ENCODE measurements at regions not wholly inside any gene's neighbourhood (a gene's known extent, or its start where the extent isn't known, plus 50 kb on each side); places are given as distances from the start of the nearest gene placed in this dataset.
"Not testable (repeated sequence)": the region's sequence is repeated elsewhere in the genome, so short reads cannot be mapped to it uniquely, and the experiment has no call there.

DNA sequence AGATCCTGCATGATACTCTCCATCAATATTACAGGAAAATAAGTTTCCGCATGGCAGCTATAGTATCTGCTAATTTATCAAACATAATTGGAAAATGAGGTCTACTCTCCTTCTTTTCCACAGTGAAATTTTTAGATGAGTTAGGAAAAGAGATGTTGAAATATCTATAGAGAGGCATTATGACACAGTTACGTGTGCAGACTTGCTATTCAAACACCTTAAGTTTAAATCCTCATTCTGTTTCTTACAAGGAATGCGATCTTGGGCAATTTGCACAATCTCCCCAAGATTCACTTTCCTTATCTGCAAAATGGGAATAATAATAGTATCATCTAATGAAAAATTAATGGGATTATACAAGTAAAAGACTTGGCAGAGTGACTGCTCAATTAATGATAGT is 91.7 kb upstream of the SLCO6A1 start:
- H3K4me1 ChIP-seq (ENCODE audit: control insufficient read depth, insufficient read depth, low read length, poor library complexity, severe bottlenecking) = no peaks in the 10 kb centered on the region
- no peak overlapping the region for H3K4me3 ChIP-seq (ENCODE audit: insufficient read depth, low read depth, low read length, poor library complexity, severe bottlenecking)
- no peaks in the 10 kb centered on the region for H3K27me3 ChIP-seq (replicated peaks; ENCODE audit: control insufficient read depth, insufficient read depth, low read length, poor library complexity, severe bottlenecking)
- no peaks in the 10 kb centered on the region for H3K9me3 ChIP-seq (ENCODE audit: control insufficient read depth, low read length)
- no peaks in the 10 kb centered on the region for H3K36me3 ChIP-seq (ENCODE audit: control insufficient read depth, insufficient read depth, low read length)
- H3K27ac ChIP-seq (ENCODE audit: insufficient read depth, low read length, poor library complexity, severe bottlenecking) = no peak overlapping the region
- DNase-seq = no peak

DNA sequence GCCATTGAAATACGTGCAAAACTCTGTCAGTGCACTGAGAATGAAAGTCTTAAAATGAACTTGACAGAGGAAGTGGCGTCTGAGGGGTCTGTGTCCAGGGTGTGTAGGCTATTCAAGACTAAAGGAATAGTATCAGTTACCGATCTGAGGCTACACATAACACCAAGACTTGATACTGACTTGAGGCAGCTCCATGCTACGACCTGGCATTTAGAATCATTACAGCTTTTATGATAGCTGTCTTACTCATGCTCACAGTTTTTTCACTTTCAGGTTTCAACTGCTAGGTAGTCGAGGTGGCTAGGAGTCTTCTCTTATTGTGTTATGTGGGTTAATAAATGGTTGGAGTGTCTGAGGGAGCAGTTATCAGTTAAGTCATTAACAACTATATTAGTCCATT is 92.8 kb upstream of the SLCO6A1 start:
- no peaks in the 10 kb centered on the region for H3K9me3 ChIP-seq (ENCODE audit: control insufficient read depth, low read length)
- no peak overlapping the region for H3K4me3 ChIP-seq (ENCODE audit: insufficient read depth, low read depth, low read length, poor library complexity, severe bottlenecking)
- no peaks in the 10 kb centered on the region for H3K27me3 ChIP-seq (replicated peaks; ENCODE audit: control insufficient read depth, insufficient read depth, low read length, poor library complexity, severe bottlenecking)
- H3K36me3 ChIP-seq (ENCODE audit: control insufficient read depth, insufficient read depth, low read length) = no peaks in the 10 kb centered on the region
- no peak overlapping the region for H3K27ac ChIP-seq (ENCODE audit: insufficient read depth, low read length, poor library complexity, severe bottlenecking)
- no peak for DNase-seq
- no peaks in the 10 kb centered on the region for H3K4me1 ChIP-seq (ENCODE audit: control insufficient read depth, insufficient read depth, low read length, poor library complexity, severe bottlenecking)

GRCh38 chr5:102592586-102592985 is 93.8 kb upstream of the SLCO6A1 start:
- H3K27ac ChIP-seq (ENCODE audit: insufficient read depth, low read length, poor library complexity, severe bottlenecking); H3K4me1 ChIP-seq (ENCODE audit: control insufficient read depth, insufficient read depth, low read length, poor library complexity, severe bottlenecking); H3K9me3 ChIP-seq (ENCODE audit: control insufficient read depth, low read length); H3K4me3 ChIP-seq (ENCODE audit: insufficient read depth, low read depth, low read length, poor library complexity, severe bottlenecking); H3K36me3 ChIP-seq (ENCODE audit: control insufficient read depth, insufficient read depth, low read length); H3K27me3 ChIP-seq (replicated peaks; ENCODE audit: control insufficient read depth, insufficient read depth, low read length, poor library complexity, severe bottlenecking); DNase-seq: not testable (repeated sequence)

DNA sequence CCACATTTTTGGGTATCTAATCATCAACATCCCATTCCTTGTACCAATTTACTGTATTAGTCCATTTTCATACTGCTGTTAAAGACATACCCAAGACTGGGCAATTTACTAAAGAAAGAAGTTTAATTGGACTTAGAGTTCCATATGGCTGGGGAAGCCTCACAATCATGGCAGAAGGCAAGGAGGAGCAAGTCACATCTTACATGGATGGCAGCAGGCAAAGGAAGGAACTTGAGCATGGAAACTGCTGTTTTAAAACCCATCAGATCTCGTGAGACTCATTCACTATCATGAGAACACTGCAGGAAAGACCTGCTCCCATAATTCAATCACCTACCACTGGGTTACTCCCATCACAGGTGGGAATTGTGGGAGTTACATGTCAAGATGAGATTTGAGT is 95.4 kb upstream of the SLCO6A1 start:
- no peak overlapping the region for H3K27ac ChIP-seq (ENCODE audit: insufficient read depth, low read length, poor library complexity, severe bottlenecking)
- no peak overlapping the region for H3K4me3 ChIP-seq (ENCODE audit: insufficient read depth, low read depth, low read length, poor library complexity, severe bottlenecking)
- H3K27me3 ChIP-seq (replicated peaks; ENCODE audit: control insufficient read depth, insufficient read depth, low read length, poor library complexity, severe bottlenecking) = no peaks in the 10 kb centered on the region
- H3K9me3 ChIP-seq (ENCODE audit: control insufficient read depth, low read length) = no peaks in the 10 kb centered on the region
- H3K36me3 ChIP-seq (ENCODE audit: control insufficient read depth, insufficient read depth, low read length) = no peaks in the 10 kb centered on the region
- no peaks in the 10 kb centered on the region for H3K4me1 ChIP-seq (ENCODE audit: control insufficient read depth, insufficient read depth, low read length, poor library complexity, severe bottlenecking)
- no peak for DNase-seq

DNA sequence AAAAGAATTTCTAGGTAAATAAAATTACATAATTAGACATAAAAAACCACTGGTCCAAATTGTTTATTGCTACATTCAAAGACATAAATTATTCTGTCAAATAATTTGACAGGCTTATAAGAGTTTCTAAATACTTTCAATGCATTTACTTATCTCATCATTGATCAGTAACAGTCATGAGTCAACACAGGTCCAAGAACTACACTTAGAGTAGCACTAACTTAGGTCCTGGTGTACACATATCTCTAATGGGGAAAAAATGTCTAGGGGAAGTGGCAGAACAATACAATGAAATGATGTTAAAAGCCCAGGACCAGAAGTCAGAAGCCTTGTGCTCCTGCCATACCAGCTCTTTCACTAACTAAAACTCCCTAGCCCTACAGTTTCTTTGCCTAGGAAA is 96.5 kb upstream of the SLCO6A1 start:
- H3K27ac ChIP-seq (ENCODE audit: insufficient read depth, low read length, poor library complexity, severe bottlenecking) = no peak overlapping the region
- DNase-seq = no peak

DNA sequence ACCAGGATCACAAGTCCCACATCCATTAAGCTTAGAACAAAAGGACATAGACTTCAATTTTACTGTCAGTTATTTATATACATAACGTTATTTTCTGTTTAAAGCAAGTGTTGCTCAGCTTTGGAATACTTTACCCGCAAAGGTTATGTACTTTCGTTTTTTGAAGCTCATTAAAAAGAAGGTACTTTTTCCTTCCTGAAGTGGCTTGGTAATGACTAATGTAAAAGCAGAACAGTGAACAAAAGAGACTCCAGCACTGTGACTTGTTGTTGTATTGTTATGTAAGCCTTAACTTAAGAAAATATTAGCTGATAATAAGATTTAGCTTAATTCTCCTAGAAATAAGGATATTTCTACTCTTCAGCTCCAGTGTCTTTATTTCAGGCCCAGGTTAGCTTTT is 97.3 kb upstream of the SLCO6A1 start:
- H3K4me1 ChIP-seq (ENCODE audit: control insufficient read depth, insufficient read depth, low read length, poor library complexity, severe bottlenecking) = no peaks in the 10 kb centered on the region
- H3K4me3 ChIP-seq (ENCODE audit: insufficient read depth, low read depth, low read length, poor library complexity, severe bottlenecking) = no peak overlapping the region
- no peak for DNase-seq
- H3K36me3 ChIP-seq (ENCODE audit: control insufficient read depth, insufficient read depth, low read length) = no peaks in the 10 kb centered on the region
- H3K9me3 ChIP-seq (ENCODE audit: control insufficient read depth, low read length) = no peaks in the 10 kb centered on the region
- no peak overlapping the region for H3K27ac ChIP-seq (ENCODE audit: insufficient read depth, low read length, poor library complexity, severe bottlenecking)
- H3K27me3 ChIP-seq (replicated peaks; ENCODE audit: control insufficient read depth, insufficient read depth, low read length, poor library complexity, severe bottlenecking) = no peaks in the 10 kb centered on the region

More for the DNA sequence above, 96.5 kb upstream of the SLCO6A1 start:
- H3K4me3 ChIP-seq (ENCODE audit: insufficient read depth, low read depth, low read length, poor library complexity, severe bottlenecking) = no peak overlapping the region
- no peaks in the 10 kb centered on the region for H3K9me3 ChIP-seq (ENCODE audit: control insufficient read depth, low read length)
- no peaks in the 10 kb centered on the region for H3K27me3 ChIP-seq (replicated peaks; ENCODE audit: control insufficient read depth, insufficient read depth, low read length, poor library complexity, severe bottlenecking)
- H3K36me3 ChIP-seq (ENCODE audit: control insufficient read depth, insufficient read depth, low read length) = no peaks in the 10 kb centered on the region
- no peaks in the 10 kb centered on the region for H3K4me1 ChIP-seq (ENCODE audit: control insufficient read depth, insufficient read depth, low read length, poor library complexity, severe bottlenecking)

DNA sequence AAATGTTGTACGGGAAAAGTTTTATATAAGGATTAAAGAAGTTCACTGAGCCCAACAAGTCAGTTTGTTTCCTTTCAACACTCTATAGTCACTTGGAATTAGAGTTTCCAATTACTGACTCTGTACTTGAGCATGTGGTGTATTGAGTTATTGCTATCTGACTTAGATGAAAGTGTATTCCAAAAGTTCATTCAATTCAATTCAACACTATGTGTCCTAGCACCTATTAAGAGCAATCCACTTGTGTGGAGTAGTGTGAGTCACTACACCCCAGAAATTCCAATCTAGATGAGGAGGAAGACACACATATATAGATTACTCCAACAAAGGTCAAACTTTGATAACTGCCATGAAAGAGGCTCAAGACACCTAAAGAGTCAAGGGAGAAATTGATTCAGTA is 98.2 kb upstream of the SLCO6A1 start:
- Histone ChIP-seq H3K27me3 (replicated peaks; ENCODE audit: control insufficient read depth, insufficient read depth, low read length, poor library complexity, severe bottlenecking) (no peaks in the 10 kb centered on the region), H3K9me3 (ENCODE audit: control insufficient read depth, low read length) (no peaks in the 10 kb centered on the region), H3K4me1 (ENCODE audit: control insufficient read depth, insufficient read depth, low read length, poor library complexity, severe bottlenecking) (no peaks in the 10 kb centered on the region), H3K36me3 (ENCODE audit: control insufficient read depth, insufficient read depth, low read length) (no peaks in the 10 kb centered on the region), H3K27ac (ENCODE audit: insufficient read depth, low read length, poor library complexity, severe bottlenecking) (no peak overlapping the region), H3K4me3 (ENCODE audit: insufficient read depth, low read depth, low read length, poor library complexity, severe bottlenecking) (no peak overlapping the region)
- DNase-seq = no peak

- no peaks in the 10 kb centered on the region for H3K36me3 ChIP-seq (ENCODE audit: control insufficient read depth, insufficient read depth, low read length)
- DNase-seq = no peak
- H3K4me1 ChIP-seq (ENCODE audit: control insufficient read depth, insufficient read depth, low read length, poor library complexity, severe bottlenecking) = no peaks in the 10 kb centered on the region
- H3K27me3 ChIP-seq (replicated peaks; ENCODE audit: control insufficient read depth, insufficient read depth, low read length, poor library complexity, severe bottlenecking) = no peaks in the 10 kb centered on the region
- no peak overlapping the region for H3K27ac ChIP-seq (ENCODE audit: insufficient read depth, low read length, poor library complexity, severe bottlenecking)
- H3K9me3 ChIP-seq (ENCODE audit: control insufficient read depth, low read length) = no peaks in the 10 kb centered on the region
- no peak overlapping the region for H3K4me3 ChIP-seq (ENCODE audit: insufficient read depth, low read depth, low read length, poor library complexity, severe bottlenecking)
Observed at GRCh38 chr5:102599289-102599688, 100.5 kb upstream of the SLCO6A1 start.

DNA sequence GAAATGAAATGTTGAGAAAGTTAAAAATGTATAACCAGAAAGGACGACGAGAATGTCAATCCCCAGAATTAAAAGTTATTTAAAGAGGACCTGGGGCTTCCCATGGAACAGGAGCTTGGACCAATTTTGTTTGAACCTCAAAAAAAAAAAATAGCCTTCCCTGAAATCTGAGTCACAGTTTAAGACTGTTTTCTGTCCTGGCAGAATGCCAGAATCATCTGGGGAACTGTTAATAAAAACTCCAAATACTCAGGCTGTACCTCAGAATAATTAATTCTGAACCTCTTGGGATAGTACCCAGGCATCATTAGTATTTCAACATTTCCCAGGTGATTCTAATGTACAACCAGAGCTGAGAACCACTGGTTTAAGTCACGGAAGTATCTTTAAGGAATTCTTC is 102.2 kb upstream of the SLCO6A1 start:
- no peak for DNase-seq
- no peaks in the 10 kb centered on the region for H3K4me1 ChIP-seq (ENCODE audit: control insufficient read depth, insufficient read depth, low read length, poor library complexity, severe bottlenecking)
- H3K4me3 ChIP-seq (ENCODE audit: insufficient read depth, low read depth, low read length, poor library complexity, severe bottlenecking) = no peak overlapping the region
- no peaks in the 10 kb centered on the region for H3K36me3 ChIP-seq (ENCODE audit: control insufficient read depth, insufficient read depth, low read length)
- H3K9me3 ChIP-seq (ENCODE audit: control insufficient read depth, low read length) = no peaks in the 10 kb centered on the region
- H3K27me3 ChIP-seq (replicated peaks; ENCODE audit: control insufficient read depth, insufficient read depth, low read length, poor library complexity, severe bottlenecking) = no peaks in the 10 kb centered on the region
- H3K27ac ChIP-seq (ENCODE audit: insufficient read depth, low read length, poor library complexity, severe bottlenecking) = no peak overlapping the region

DNA sequence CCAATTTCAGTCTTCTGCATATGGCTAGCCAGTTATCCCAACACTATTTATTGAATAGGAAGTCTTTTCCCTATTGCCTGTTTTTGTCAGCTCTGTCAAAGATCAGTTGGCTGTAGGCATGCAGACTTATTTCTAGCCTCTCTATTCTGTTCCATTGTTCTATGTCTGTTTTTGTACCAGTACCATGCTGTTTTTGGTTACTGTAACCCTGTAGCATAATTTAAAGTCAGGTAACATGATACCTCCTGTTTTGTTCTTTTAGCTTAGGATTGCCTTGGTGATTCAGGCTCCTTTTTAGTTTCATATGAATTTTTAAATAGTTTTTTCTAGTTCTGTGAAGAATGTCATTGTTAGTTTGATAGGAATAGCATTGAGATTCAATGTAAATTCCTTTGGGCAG is 104.9 kb upstream of the SLCO6A1 start:
- Histone ChIP-seq H3K27ac (ENCODE audit: insufficient read depth, low read length, poor library complexity, severe bottlenecking) (no peak overlapping the region), H3K4me3 (ENCODE audit: insufficient read depth, low read depth, low read length, poor library complexity, severe bottlenecking) (no peak overlapping the region), H3K4me1 (ENCODE audit: control insufficient read depth, insufficient read depth, low read length, poor library complexity, severe bottlenecking) (no peaks in the 10 kb centered on the region), H3K27me3 (replicated peaks; ENCODE audit: control insufficient read depth, insufficient read depth, low read length, poor library complexity, severe bottlenecking) (no peaks in the 10 kb centered on the region), H3K9me3 (ENCODE audit: control insufficient read depth, low read length) (no peaks in the 10 kb centered on the region), H3K36me3 (ENCODE audit: control insufficient read depth, insufficient read depth, low read length) (no peaks in the 10 kb centered on the region)
- DNase-seq = no peak

DNA sequence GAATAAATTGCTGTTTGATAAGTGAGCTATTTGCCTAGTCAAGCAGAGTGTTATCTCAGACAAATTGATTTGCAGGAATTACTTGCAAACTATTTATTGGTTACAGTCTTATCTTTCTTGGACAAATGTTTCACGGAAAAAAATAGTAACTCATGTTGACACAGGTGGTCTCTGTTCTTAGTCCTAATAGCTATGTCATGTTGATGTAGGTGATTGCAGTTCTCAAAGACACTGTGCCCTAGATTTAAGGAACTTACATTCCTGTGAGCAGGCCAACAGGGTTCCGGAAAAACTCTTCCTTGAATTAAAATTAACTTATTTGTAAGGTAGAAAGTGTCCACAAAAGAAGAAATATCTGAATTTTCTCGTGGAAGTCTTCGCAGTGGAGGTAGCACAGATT is 109.6 kb upstream of the SLCO6A1 start:
- DNase-seq = no peak
- H3K9me3 ChIP-seq (ENCODE audit: control insufficient read depth, low read length) = no peaks in the 10 kb centered on the region
- no peak overlapping the region for H3K4me3 ChIP-seq (ENCODE audit: insufficient read depth, low read depth, low read length, poor library complexity, severe bottlenecking)
- H3K27ac ChIP-seq (ENCODE audit: insufficient read depth, low read length, poor library complexity, severe bottlenecking) = no peak overlapping the region
- H3K4me1 ChIP-seq (ENCODE audit: control insufficient read depth, insufficient read depth, low read length, poor library complexity, severe bottlenecking) = no peaks in the 10 kb centered on the region
- H3K27me3 ChIP-seq (replicated peaks; ENCODE audit: control insufficient read depth, insufficient read depth, low read length, poor library complexity, severe bottlenecking) = no peaks in the 10 kb centered on the region
- H3K36me3 ChIP-seq (ENCODE audit: control insufficient read depth, insufficient read depth, low read length) = no peaks in the 10 kb centered on the region

Measured in effector memory CD4-positive, alpha-beta T cell (primary cell).